ENCODE measurements at regions not wholly inside any gene's neighbourhood (a gene's known extent, or its start where the extent isn't known, plus 50 kb on each side); places are given as distances from the start of the nearest gene placed in this dataset.

DNA sequence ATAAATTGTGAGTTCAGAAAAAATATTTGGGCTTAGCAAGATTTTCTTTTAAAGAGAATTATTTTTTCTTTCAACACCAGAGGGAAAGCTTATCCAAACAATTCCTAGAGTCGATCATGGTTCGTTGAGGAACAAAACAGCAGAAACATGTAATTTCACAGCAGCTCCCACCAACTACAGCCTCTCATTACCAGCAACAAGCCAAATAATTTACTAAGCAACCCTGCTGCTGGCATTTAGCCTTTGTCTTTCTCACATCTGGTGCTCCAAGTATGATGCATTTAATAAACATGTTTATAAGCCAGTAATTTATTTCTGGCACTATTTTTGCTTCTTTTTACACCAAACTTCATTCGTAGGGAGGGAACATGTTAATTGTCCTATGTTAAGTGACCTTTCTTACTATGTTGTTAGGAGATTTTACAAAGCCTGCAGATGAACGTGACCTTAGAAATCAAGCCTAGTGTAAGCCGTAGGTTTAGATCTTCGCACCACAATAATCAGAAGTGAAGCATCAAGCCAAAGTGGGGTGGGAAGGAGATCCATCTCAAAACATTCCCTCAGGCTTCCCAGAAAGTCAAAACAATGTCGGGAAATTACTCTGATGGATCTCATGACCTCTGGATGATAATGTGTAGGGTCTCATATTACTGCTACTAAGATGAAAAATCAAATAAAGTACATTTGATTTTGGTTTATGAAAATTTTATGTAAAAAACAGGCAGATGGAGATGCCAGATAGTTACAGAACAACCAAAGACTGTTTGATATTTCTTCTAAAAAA, 128.4 kb downstream of the RPAP3 start:
- DNase-seq (ENCODE audit: low read depth), result no peak
- H3K4me3 ChIP-seq (replicated peaks; ENCODE audit: low read depth, low read length), result no peak overlapping the region
- TF ChIP-seq, protein P1, sequence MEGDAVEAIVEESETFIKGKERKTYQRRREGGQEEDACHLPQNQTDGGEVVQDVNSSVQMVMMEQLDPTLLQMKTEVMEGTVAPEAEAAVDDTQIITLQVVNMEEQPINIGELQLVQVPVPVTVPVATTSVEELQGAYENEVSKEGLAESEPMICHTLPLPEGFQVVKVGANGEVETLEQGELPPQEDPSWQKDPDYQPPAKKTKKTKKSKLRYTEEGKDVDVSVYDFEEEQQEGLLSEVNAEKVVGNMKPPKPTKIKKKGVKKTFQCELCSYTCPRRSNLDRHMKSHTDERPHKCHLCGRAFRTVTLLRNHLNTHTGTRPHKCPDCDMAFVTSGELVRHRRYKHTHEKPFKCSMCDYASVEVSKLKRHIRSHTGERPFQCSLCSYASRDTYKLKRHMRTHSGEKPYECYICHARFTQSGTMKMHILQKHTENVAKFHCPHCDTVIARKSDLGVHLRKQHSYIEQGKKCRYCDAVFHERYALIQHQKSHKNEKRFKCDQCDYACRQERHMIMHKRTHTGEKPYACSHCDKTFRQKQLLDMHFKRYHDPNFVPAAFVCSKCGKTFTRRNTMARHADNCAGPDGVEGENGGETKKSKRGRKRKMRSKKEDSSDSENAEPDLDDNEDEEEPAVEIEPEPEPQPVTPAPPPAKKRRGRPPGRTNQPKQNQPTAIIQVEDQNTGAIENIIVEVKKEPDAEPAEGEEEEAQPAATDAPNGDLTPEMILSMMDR (IDR thresholded peaks at IDR 0.05; ENCODE audit: low read length, missing control alignments), result no peak

DNA sequence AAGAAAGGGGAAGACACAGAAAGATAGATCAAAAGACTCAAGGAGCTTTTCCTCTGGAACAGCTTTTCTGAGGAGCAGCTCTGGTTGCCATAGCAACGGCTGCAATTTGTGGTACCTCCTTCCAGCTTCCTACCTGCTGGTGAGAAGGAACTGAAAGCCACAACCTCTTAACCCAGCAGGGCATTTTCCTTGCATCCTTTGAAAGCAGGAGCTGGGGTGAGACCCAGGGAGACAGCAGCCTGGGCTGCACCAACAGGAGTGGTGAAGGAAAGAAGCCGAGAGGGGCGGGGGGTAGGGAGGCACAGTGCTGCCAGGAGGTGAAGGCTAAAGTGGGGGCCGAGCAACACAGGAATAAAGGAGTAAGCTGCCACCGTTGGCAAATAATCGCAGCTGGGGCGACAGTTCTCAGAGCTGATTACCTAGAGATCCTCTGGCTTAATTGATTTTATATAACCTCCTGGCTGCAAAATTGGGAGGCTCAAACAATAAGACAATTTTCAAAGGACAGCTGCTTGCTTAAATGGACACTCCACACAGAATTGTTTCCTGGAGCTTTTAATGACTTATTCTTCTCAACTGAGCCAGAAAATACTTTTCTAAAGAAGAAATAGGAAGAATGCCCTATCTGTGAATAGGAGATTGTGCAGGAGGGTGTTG, 129.4 kb downstream of the RPAP3 start:
- H3K4me3 ChIP-seq (replicated peaks; ENCODE audit: low read depth, low read length), result no peak overlapping the region
- DNase-seq (ENCODE audit: low read depth), result no peak
- TF ChIP-seq, protein P1 (IDR thresholded peaks at IDR 0.05; ENCODE audit: low read length, missing control alignments), result no peak

DNA sequence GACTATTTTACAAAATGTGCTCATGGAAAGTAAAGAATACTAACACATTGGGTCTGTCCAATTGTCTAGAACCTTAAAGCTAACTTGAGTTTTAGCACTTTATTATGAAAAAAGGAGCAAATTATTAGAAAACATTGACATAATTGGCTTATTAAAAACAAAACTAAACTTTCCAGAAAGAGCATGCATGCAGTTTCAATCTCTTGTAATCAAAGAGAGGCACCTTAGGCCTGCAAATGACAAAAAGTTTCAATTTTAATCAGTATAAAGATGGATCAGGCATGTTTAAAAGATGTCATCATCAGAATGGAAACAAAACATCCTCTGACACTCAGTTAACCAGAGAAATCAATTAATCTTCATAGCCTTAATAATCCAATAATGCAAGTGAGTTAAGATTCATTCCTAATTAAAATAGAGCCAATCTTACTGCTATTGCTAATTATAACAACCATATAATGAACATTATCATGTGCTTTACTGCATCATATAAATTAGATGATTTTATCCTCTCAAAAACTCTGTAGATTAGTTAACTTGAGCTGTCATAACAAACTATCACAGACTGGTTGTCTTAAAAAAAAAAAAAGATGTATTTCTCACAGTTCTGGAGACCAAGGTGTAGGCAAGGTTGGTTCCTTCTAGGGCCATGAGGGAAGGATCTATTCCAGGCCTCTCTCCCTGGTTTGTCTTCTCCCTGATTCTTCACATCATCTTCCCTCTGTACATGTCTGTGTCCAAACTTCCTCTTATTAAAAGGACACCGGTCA, 131.4 kb downstream of the RPAP3 start:
- no peak for DNase-seq (ENCODE audit: low read depth)
- no peak overlapping the region for H3K4me3 ChIP-seq (replicated peaks; ENCODE audit: low read depth, low read length)
- TF ChIP-seq, protein P1 (IDR thresholded peaks at IDR 0.05; ENCODE audit: low read length, missing control alignments), result no peak

DNA sequence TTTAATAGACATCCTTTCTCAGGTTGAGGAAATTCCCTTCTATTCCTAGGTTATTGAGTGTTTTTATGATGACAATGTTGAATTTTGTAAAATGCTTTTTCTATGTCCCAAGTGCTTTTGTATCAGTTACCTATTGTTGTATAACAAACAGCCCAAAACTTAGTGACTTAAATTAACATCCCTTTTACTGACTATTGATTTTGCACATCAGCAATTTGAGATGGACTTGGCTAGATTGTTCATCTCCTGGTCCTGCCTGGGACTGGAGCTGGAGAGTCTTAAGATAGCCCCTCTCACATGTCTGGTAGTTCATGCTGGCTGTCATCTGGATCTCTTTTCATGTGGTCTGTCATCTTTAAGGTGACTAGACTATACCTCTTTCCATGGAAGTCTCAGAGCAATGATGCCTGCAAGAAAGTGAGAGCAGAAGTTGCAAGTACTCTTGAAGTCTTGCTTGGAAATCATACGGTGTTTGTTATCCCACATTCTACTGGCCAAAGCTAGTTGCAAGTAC, 132.6 kb downstream of the RPAP3 start:
- no peak overlapping the region for H3K4me3 ChIP-seq (replicated peaks; ENCODE audit: low read depth, low read length)
- no peak for DNase-seq (ENCODE audit: low read depth)
- TF ChIP-seq, protein P1 (IDR thresholded peaks at IDR 0.05; ENCODE audit: low read length, missing control alignments), result no peak

DNA sequence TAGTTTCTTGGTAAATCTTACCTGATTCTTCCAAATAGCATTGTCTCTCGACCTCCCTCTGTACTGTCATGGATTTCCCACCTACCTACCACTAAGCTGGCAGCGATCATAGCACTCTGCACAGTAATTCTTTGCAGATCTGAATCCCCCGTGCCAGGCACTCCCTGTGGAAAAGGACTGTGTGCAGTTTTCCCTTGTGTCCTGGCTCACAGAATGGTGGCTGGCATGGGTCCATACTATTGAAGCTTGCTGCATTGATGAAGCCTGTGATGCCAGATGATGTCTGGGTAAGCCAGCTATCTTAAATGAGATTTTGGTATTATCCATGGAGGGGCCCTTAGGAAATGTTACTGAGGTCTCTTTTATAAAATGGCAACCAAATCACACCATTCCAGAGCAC, 135.7 kb downstream of the RPAP3 start:
- H3K4me3 ChIP-seq (replicated peaks; ENCODE audit: low read depth, low read length), result no peak overlapping the region
- TF ChIP-seq, protein P1 (IDR thresholded peaks at IDR 0.05; ENCODE audit: low read length, missing control alignments), result no peak
- DNase-seq (ENCODE audit: low read depth), result no peak

DNA sequence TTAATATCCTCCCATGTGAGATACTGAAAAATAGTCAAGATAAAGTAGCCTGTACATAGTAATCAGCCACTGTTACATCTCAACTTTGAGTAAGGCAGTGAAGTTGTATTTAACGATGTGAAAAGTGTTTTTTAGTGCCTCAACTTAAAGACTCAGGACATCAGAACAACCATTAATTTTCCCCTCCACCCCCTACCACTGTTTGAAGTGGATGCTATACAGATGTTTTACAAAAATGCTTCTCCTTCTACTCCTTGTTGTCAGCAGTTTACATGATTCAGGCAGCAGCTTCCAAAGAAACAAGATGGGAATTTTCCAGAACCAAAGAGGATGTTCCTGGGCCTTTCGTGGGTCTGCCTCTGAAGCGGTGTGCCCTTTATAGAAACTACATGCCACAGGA, 143.6 kb downstream of the RPAP3 start:
- TF ChIP-seq, protein P1 (IDR thresholded peaks at IDR 0.05; ENCODE audit: low read length, missing control alignments), result no peak
- no peak for DNase-seq (ENCODE audit: low read depth)
- no peak overlapping the region for H3K4me3 ChIP-seq (replicated peaks; ENCODE audit: low read depth, low read length)
